GM12891 (cell line): ENCODE measurements at regions not wholly inside any gene's neighbourhood (a gene's known extent, or its start where the extent isn't known, plus 50 kb on each side); places are given as distances from the start of the nearest gene placed in this dataset.

ENCODE experiments used
- POLR2A ChIP-seq: IDR thresholded peaks from 2 replicates; pipeline ENCODE4 v1.6.1; 2011; ENCODE audit warnings: low read depth, low read length, control low read depth
- POU2F2 ChIP-seq: IDR thresholded peaks from 2 replicates; pipeline ENCODE4 v1.6.1; 2011; ENCODE audit warnings: low read depth, mild to moderate bottlenecking, control low read depth, low read length, moderate library complexity
- SPI1 ChIP-seq: IDR thresholded peaks from 2 replicates; pipeline ENCODE4 v1.6.1; 2011; ENCODE audit warnings: low read depth, low read length, control low read depth
- TAF1 ChIP-seq: IDR thresholded peaks from 2 replicates; pipeline ENCODE4 v1.6.1; 2011; ENCODE audit warnings: low read depth, low read length, control low read depth

GRCh38 chr6:74579047-74579446 lies 626.8 kb downstream of the COL12A1 start:
- TF ChIP-seq POLR2A (no peak), SPI1 (no peak), POU2F2 (no peak), TAF1 (no peak)
